C4-2B (cell line): ENCODE measurements at regions not wholly inside any gene's neighbourhood (a gene's known extent, or its start where the extent isn't known, plus 50 kb on each side); places are given as distances from the start of the nearest gene placed in this dataset.

Experiments used
- H3K27ac ChIP-seq: fragments of 450-650 bp; 2 replicates; pipeline ENCODE4 v1.5.1; 2017
- CTCF ChIP-seq: fragments of 450-650 bp; conservative IDR thresholded peaks from 2 replicates; pipeline ENCODE4 v1.5.1; 2017; ENCODE audit warnings: mild to moderate bottlenecking
- ZFX ChIP-seq: fragments of 450-650 bp; IDR thresholded peaks from 2 replicates; pipeline ENCODE4 v1.6.1; 2017

GRCh38 chr5:168054091-168054490 lies 237.4 kb upstream of the WWC1 start:
- no peak overlapping the region for H3K27ac ChIP-seq
- no peak for TF ChIP-seq CTCF
- no peak for TF ChIP-seq ZFX

GRCh38 chr5:168055141-168055683 lies 236.2 kb upstream of the WWC1 start:
- H3K27ac ChIP-seq: no peak overlapping the region
- TF ChIP-seq ZFX (no peak), CTCF (no peak)

DNA sequence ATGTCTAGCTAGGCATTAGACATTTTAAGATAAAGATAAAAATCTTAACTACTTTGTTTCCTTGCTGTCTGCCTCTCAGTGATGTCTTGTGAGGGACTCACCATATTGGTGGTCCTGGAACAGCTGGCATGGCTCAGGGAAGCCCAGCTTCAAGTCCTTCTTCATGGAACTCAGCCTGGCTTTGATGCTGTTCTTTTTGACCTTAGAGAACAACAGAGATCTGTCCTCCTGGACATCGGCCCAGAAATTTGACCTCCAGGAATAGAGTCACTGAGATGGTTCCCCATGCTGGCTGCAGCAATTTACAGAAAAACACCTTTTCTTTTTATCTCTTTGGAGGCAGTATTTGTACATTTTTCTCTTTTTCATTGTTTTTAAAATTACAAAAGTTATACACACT lies 235.5 kb upstream of the WWC1 start:
- no peak overlapping the region for H3K27ac ChIP-seq
- TF ChIP-seq ZFX (no peak), CTCF (no peak)

GRCh38 chr5:168056499-168057182 lies 234.8 kb upstream of the WWC1 start:
- no peak for TF ChIP-seq CTCF

GRCh38 chr5:168057905-168058304 lies 233.5 kb upstream of the WWC1 start:
- no peak overlapping the region for H3K27ac ChIP-seq
- TF ChIP-seq ZFX (no peak), CTCF (no peak)

More at GRCh38 chr5:168056499-168057182, 234.8 kb upstream of the WWC1 start:
- no peak overlapping the region for H3K27ac ChIP-seq

DNA sequence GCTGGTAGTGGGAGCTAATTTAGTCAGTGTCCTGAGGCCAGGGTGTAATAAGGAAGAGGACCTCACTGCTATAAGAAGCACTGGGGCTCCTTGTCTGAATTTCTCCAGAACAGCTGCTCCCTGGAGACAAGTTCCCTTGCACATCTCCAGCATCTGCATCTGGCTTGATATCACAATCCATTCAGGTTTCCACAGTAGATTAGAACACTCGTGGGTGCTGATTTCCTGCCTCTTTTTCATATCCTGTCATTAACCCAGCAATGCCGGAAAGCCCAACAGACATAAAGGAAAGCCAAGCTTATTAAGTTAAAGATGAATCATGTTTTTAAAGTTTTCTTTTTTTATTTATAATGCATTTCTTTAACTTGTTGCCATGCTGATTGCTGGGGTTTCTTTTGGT lies 232.3 kb upstream of the WWC1 start:
- no peak for TF ChIP-seq CTCF
- no peak for TF ChIP-seq ZFX
- no peak overlapping the region for H3K27ac ChIP-seq

DNA sequence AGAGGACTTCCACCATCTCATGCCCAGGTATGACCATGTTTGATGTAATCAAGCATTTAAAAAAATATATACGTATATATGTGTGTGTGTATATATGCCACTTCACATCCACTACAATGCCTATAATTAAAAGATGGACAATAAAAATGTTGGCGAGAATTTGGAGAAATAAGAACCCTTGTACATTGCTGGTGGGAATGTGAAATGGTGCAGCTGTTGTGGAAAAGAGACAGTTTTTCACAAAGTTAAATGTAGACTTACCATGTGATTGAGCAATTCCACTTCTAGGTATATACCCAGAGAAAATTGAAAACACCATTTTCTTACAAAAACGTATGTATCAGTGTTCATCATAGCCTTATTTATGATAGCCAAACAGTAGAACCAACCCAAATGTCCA lies 229.2 kb upstream of the WWC1 start:
- TF ChIP-seq ZFX (no peak), CTCF (no peak)

More for the DNA sequence above, 229.2 kb upstream of the WWC1 start:
- no peak overlapping the region for H3K27ac ChIP-seq
